HG03196 (cell line): ENCODE measurements at regions not wholly inside any gene's neighbourhood (a gene's known extent, or its start where the extent isn't known, plus 50 kb on each side); places are given as distances from the start of the nearest gene placed in this dataset.
"Not testable (repeated sequence)": the region's sequence is repeated elsewhere in the genome, so short reads cannot be mapped to it uniquely, and the experiment has no call there.

Source experiments
- ATAC-seq: cut with Tn5 transposase; IDR thresholded peaks from one replicate; pipeline ENCODE4 v1.9.1; 2021; ENCODE audit not compliant: unreplicated experiment

- no peak for ATAC-seq
Measured at GRCh38 chr7:46604241-46604661, 683.2 kb upstream of the IGFBP3 start.

GRCh38 chr7:46603780-46604179 lies 682.7 kb upstream of the IGFBP3 start:
- ATAC-seq, result no peak

- ATAC-seq, result no peak
Measured at GRCh38 chr7:46603296-46603752, 682.3 kb upstream of the IGFBP3 start.

- ATAC-seq, result no peak
Measured at GRCh38 chr7:46600340-46600739, 679.3 kb upstream of the IGFBP3 start.

- ATAC-seq, result not testable (repeated sequence)
Measured at GRCh38 chr7:46594831-46595230, 673.8 kb upstream of the IGFBP3 start.

- ATAC-seq, result not testable (repeated sequence)
Measured at GRCh38 chr7:46590918-46591905, 670.1 kb upstream of the IGFBP3 start.

- ATAC-seq, result no peak
Measured at GRCh38 chr7:46589286-46589685, 668.2 kb upstream of the IGFBP3 start.

GRCh38 chr7:46586406-46586805 lies 665.3 kb upstream of the IGFBP3 start:
- ATAC-seq, result no peak

GRCh38 chr7:46583656-46584055 lies 662.6 kb upstream of the IGFBP3 start:
- ATAC-seq, result no peak

GRCh38 chr7:46581268-46581667 lies 660.2 kb upstream of the IGFBP3 start:
- ATAC-seq, result no peak

- no peak for ATAC-seq
Measured at GRCh38 chr7:46580766-46581165, 659.7 kb upstream of the IGFBP3 start.

GRCh38 chr7:46577394-46577793 lies 656.3 kb upstream of the IGFBP3 start:
- no peak for ATAC-seq

GRCh38 chr7:46576950-46577349 lies 655.9 kb upstream of the IGFBP3 start:
- ATAC-seq, result no peak

- ATAC-seq, result no peak
Measured at GRCh38 chr7:46572691-46573090, 651.6 kb upstream of the IGFBP3 start.

GRCh38 chr7:46571996-46572395 lies 650.9 kb upstream of the IGFBP3 start:
- no peak for ATAC-seq

GRCh38 chr7:46569133-46569465 lies 648.0 kb upstream of the IGFBP3 start:
- no peak for ATAC-seq

- ATAC-seq, result no peak
Measured at GRCh38 chr7:46568420-46569132, 647.5 kb upstream of the IGFBP3 start.

GRCh38 chr7:46567858-46568257 lies 646.8 kb upstream of the IGFBP3 start:
- ATAC-seq, result no peak

GRCh38 chr7:46566097-46566774 lies 645.2 kb upstream of the IGFBP3 start:
- ATAC-seq, result no peak

- ATAC-seq, result no peak
Measured at GRCh38 chr7:46565253-46566096, 644.4 kb upstream of the IGFBP3 start.
